OCI-LY3 (cell line): ENCODE measurements at regions not wholly inside any gene's neighbourhood (a gene's known extent, or its start where the extent isn't known, plus 50 kb on each side); places are given as distances from the start of the nearest gene placed in this dataset.

Source experiments
- H2AFZ ChIP-seq: fragments of 200-600, 300-600 bp; shearing (Covaris generic); 2 replicates; pipeline ENCODE4 v1.6.0; 2014; ENCODE audit warnings: antibody characterized with exemption, low read depth, low read length
- H3K27ac ChIP-seq: fragments of 200-600, 300-600 bp; sonication (generic); 2 replicates; pipeline ENCODE4 v1.5.1; 2014; ENCODE audit warnings: mild to moderate bottlenecking, low read length, moderate library complexity, mixed read lengths
- H3K27me3 ChIP-seq: fragments of 200-600, 300-600 bp; sonication (generic); 2 replicates; pipeline ENCODE4 v1.6.1; 2014; ENCODE audit warnings: low read depth, low read length, mixed read lengths
- H3K36me3 ChIP-seq: fragments of 200-600, 300-600 bp; sonication (generic); replicated peaks from 2 replicates; pipeline ENCODE3; 2014; ENCODE audit warnings: low read depth, low read length, mixed read lengths
- H3K4me1 ChIP-seq: fragments of 300-600, 200-600 bp; sonication (generic); 2 replicates; pipeline ENCODE4 v1.6.1; 2014; ENCODE audit warnings: low read length, mixed read lengths
- H3K4me2 ChIP-seq: fragments of 200-600, 300-600 bp; sonication (generic); 2 replicates; pipeline ENCODE4 v1.6.1; 2014; ENCODE audit warnings: low read length, mixed read lengths
- H3K4me3 ChIP-seq: fragments of 300-600, 200-600 bp; sonication (generic); 2 replicates; pipeline ENCODE4 v1.5.1; 2014; ENCODE audit warnings: antibody characterized with exemption, mild to moderate bottlenecking, low read length, moderate library complexity
- H3K79me2 ChIP-seq: fragments of 300-600, 200-600 bp; shearing (Covaris generic); 2 replicates; pipeline ENCODE4 v1.6.1; 2014; ENCODE audit warnings: mild to moderate bottlenecking, low read length, mixed read lengths
- H3K9ac ChIP-seq: fragments of 300-600, 200-600 bp; shearing (Covaris generic); 2 replicates; pipeline ENCODE4 v1.6.0; 2014; ENCODE audit warnings: mild to moderate bottlenecking, low read length, moderate library complexity
- H3K9me3 ChIP-seq: fragments of 200-600, 300-600 bp; shearing (Covaris generic); 2 replicates; pipeline ENCODE4 v1.6.1; 2014; ENCODE audit warnings: low read length, mixed read lengths; ENCODE audit not compliant: insufficient read depth
- H4K20me1 ChIP-seq: fragments of 200-600, 300-600 bp; sonication (generic); 2 replicates; pipeline ENCODE4 v1.6.1; 2016; ENCODE audit warnings: low read length, mixed read lengths; ENCODE audit not compliant: insufficient read depth
- CTCF ChIP-seq: fragments of 200-600, 300-600 bp; sonication (generic); IDR thresholded peaks from 2 replicates; pipeline ENCODE4 v1.5.1; 2014; ENCODE audit warnings: antibody characterized with exemption, low read length, low read depth
- EZH2phosphoT487 ChIP-seq: fragments of 200-600 bp; shearing (Covaris generic); IDR thresholded peaks from 2 replicates; pipeline ENCODE4 v1.6.1; 2018; ENCODE audit warnings: antibody characterized with exemption, mixed run types, low read depth

DNA sequence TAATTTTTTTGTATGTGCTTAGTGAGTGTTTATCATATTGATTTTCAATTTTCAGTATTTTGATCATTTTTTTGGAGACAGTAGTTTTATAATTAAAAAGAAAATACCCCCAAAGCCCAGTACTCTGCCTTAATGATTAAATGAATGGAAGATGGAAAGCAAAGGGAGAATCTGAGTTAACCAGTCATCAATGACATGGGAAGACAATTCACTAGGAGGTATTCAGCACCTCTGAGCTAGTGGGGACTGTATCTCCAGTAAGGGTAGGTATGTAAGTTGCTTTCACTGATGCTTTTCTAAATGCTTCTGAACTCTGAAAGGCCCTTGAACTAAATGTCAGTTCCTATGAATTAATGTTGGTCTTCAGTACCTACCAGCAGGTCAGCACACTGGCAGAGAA is 590.4 kb upstream of the DPPA4 start:
- H2AFZ ChIP-seq, result no peak overlapping the region
- H3K9me3 ChIP-seq, result no peaks in the 10 kb centered on the region
- peaks cover 14% of the 10 kb centered on the region for H3K4me1 ChIP-seq
- no peaks in the 10 kb centered on the region for H3K27me3 ChIP-seq
- no peak overlapping the region for H3K9ac ChIP-seq
- H3K4me3 ChIP-seq, result no peak overlapping the region
- no peak overlapping the region for H3K27ac ChIP-seq
- TF ChIP-seq EZH2phosphoT487 (no peak), CTCF (no peak)
- H3K79me2 ChIP-seq, result no peaks in the 10 kb centered on the region
- no peaks in the 10 kb centered on the region for H4K20me1 ChIP-seq
- no peak overlapping the region for H3K4me2 ChIP-seq
- H3K36me3 ChIP-seq, result no peaks in the 10 kb centered on the region

- Histone ChIP-seq H2AFZ (no peak overlapping the region), H3K27ac (no peak overlapping the region), H3K36me3 (no peaks in the 10 kb centered on the region), H3K9me3 (no peaks in the 10 kb centered on the region), H3K9ac (no peak overlapping the region), H3K4me1 (peaks cover 11% of the 10 kb centered on the region), H3K79me2 (no peaks in the 10 kb centered on the region), H3K4me2 (no peak overlapping the region), H3K27me3 (no peaks in the 10 kb centered on the region), H3K4me3 (no peak overlapping the region), H4K20me1 (no peaks in the 10 kb centered on the region)
- TF ChIP-seq CTCF, result no peak
- no peak for TF ChIP-seq EZH2phosphoT487
Observed at GRCh38 chr3:109930582-109930981, 593.2 kb upstream of the DPPA4 start.

DNA sequence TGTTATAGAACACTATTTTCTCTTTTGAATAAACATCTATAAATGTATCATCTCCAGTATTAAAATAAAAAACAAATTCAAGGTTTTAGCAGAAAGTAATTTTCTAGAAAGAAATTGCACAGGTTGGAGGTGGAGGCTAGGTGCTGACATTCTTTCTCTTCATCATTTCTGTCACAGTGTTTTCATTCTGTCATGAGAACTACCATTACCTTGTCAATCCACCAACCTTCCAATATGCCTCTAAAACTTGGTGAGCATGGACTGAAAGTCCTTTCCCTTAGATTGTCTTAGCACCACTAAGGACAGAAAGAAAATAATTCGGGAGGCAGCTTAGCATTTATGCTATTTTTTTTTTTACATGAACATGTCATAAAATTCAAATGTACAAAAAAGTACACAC is 596.2 kb upstream of the DPPA4 start:
- Histone ChIP-seq H2AFZ (no peak overlapping the region), H3K4me2 (no peak overlapping the region), H3K9me3 (no peaks in the 10 kb centered on the region), H3K36me3 (no peaks in the 10 kb centered on the region), H4K20me1 (no peaks in the 10 kb centered on the region), H3K27me3 (no peaks in the 10 kb centered on the region), H3K27ac (no peak overlapping the region), H3K4me1 (no peaks in the 10 kb centered on the region), H3K4me3 (no peak overlapping the region), H3K79me2 (no peaks in the 10 kb centered on the region), H3K9ac (no peak overlapping the region)
- TF ChIP-seq EZH2phosphoT487 (no peak), CTCF (no peak)

DNA sequence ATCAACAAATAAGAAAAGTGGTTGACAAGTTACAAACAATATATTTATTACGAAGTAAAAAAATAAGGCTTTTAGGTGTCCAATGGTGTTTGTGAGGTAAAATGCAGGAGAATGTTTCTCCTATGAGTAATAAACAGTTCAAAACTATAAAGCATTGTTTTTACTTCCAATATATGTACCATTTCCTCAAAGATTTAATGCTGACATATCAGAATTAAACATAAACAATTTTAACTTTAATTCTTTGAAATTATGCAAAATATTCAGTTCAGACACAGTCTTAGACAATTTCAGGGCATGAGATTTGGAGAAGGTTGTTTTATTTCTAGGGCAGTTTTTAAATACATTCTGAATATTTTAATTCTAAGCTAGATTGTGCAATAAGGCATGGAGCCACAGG is 602.5 kb upstream of the DPPA4 start:
- H4K20me1 ChIP-seq, result no peaks in the 10 kb centered on the region
- no peak overlapping the region for H3K4me3 ChIP-seq
- no peaks in the 10 kb centered on the region for H3K9me3 ChIP-seq
- H3K27ac ChIP-seq, result no peak overlapping the region
- no peaks in the 10 kb centered on the region for H3K27me3 ChIP-seq
- no peak overlapping the region for H3K4me2 ChIP-seq
- H3K9ac ChIP-seq, result no peak overlapping the region
- H2AFZ ChIP-seq, result no peak overlapping the region
- TF ChIP-seq EZH2phosphoT487 (no peak), CTCF (no peak)
- no peaks in the 10 kb centered on the region for H3K4me1 ChIP-seq
- H3K36me3 ChIP-seq, result no peaks in the 10 kb centered on the region
- no peaks in the 10 kb centered on the region for H3K79me2 ChIP-seq
